Ascending aorta (tissue), 2 donors: ENCODE measurements at regions not wholly inside any gene's neighbourhood (a gene's known extent, or its start where the extent isn't known, plus 50 kb on each side); places are given as distances from the start of the nearest gene placed in this dataset.

ENCODE experiments used
- DNase-seq, 2 donors: peaks; one replicate each; pipeline ENCODE4 v3.0.0-alpha.2; 2019; ENCODE audit warnings: low spot score in 2 of 2
- H3K27ac ChIP-seq, 2 donors: fragments of 200-600 bp; sonication (generic); one replicate each; pipeline ENCODE4 v1.5.1; 2016 to 2017; ENCODE audit warnings: mild to moderate bottlenecking in 1 of 2
- H3K27me3 ChIP-seq: fragments of 200-600 bp; sonication (generic); one replicate; pipeline ENCODE4 v1.5.1; 2017
- H3K36me3 ChIP-seq, 2 donors: fragments of 200-600 bp; sonication (generic); one replicate each; pipeline ENCODE4 v1.5.1; 2016
- H3K4me1 ChIP-seq, 2 donors: fragments of 200-600 bp; sonication (generic); one replicate each; pipeline ENCODE4 v1.5.1; 2016 to 2017; ENCODE audit warnings: mild to moderate bottlenecking in 1 of 2
- H3K4me3 ChIP-seq, 2 donors: fragments of 200-600 bp; sonication (generic); one replicate each; pipeline ENCODE4 v1.5.1; 2016 to 2017; ENCODE audit warnings: mild to moderate bottlenecking in 1 of 2
- H3K9me3 ChIP-seq, 2 donors: fragments of 200-600 bp; sonication (generic); one replicate each; pipeline ENCODE4 v1.5.1; 2016
- CTCF ChIP-seq, 3 experiments: fragments of 200-600 bp in 2 of 3; fragments of 450-650 bp in 1 of 3; sonication (generic) in 2 of 3; IDR thresholded peaks; one replicate each; pipeline ENCODE4 v1.5.1; 2016 to 2019; ENCODE audit warnings: antibody characterized with exemption in 3 of 3, mild to moderate bottlenecking in 1 of 3, moderate library complexity in 1 of 3
- intact Hi-C: fragments of 100-400 bp; cut with DNase I; formaldehyde crosslinking; loops from one replicate; pipeline ENCODE4 v1.15.1; 2023

GRCh38 chrX:45347877-45348276, 147.2 kb upstream of the DIPK2B start:
- DNase-seq, result no peak
- Histone ChIP-seq H3K9me3 (peaks cover 0 to 6% of the 10 kb centered on the region in 2 donors), H3K27ac (no peak overlapping the region), H3K4me3 (no peak overlapping the region), H3K36me3 (no peaks in the 10 kb centered on the region), H3K4me1 (no peaks in the 10 kb centered on the region), H3K27me3 (no peaks in the 10 kb centered on the region)
- TF ChIP-seq CTCF (IDR thresholded peaks at IDR 0.05), result no peak
- intact Hi-C loops, result no loop called here

GRCh38 chrX:45344594-45344993, 143.9 kb upstream of the DIPK2B start:
- intact Hi-C loops, result no loop called here
- Histone ChIP-seq H3K27me3 (no peaks in the 10 kb centered on the region), H3K4me1 (no peaks in the 10 kb centered on the region), H3K36me3 (no peaks in the 10 kb centered on the region), H3K9me3 (peaks cover 0 to 4% of the 10 kb centered on the region in 2 donors), H3K4me3 (no peak overlapping the region), H3K27ac (no peak overlapping the region)
- DNase-seq, result no peak
- TF ChIP-seq CTCF (IDR thresholded peaks at IDR 0.05), result no peak

GRCh38 chrX:45329217-45329616, 128.5 kb upstream of the DIPK2B start:
- H3K27me3 ChIP-seq, result no peaks in the 10 kb centered on the region
- H3K9me3 ChIP-seq, result no peaks in the 10 kb centered on the region
- no peak overlapping the region for H3K27ac ChIP-seq
- H3K4me3 ChIP-seq, result no peak overlapping the region
- no peaks in the 10 kb centered on the region for H3K36me3 ChIP-seq
- intact Hi-C loops, result loop anchor here (5.0 to 10.0 kb wide), 2 partner anchors 438 to 526 kb away; no protein-coding TSS in a partner anchor
- no peak for DNase-seq
- TF ChIP-seq CTCF (IDR thresholded peaks at IDR 0.05), result no peak
- no peaks in the 10 kb centered on the region for H3K4me1 ChIP-seq

GRCh38 chrX:45324941-45325340, 124.3 kb upstream of the DIPK2B start:
- TF ChIP-seq CTCF (IDR thresholded peaks at IDR 0.05), result no peak
- Histone ChIP-seq H3K36me3 (no peaks in the 10 kb centered on the region), H3K27me3 (no peaks in the 10 kb centered on the region), H3K9me3 (no peaks in the 10 kb centered on the region), H3K4me1 (no peaks in the 10 kb centered on the region), H3K4me3 (no peak overlapping the region), H3K27ac (no peak overlapping the region)
- intact Hi-C loops, result loop anchor here (5.0 to 10.0 kb wide), 3 partner anchors 182 to 530 kb away; no protein-coding TSS in a partner anchor
- DNase-seq, result no peak

- Histone ChIP-seq H3K36me3 (no peaks in the 10 kb centered on the region), H3K27me3 (no peaks in the 10 kb centered on the region), H3K4me3 (no peak overlapping the region), H3K4me1 (no peaks in the 10 kb centered on the region), H3K27ac (no peak overlapping the region), H3K9me3 (no peaks in the 10 kb centered on the region)
- intact Hi-C loops, result loop anchor here (2.0 to 10.0 kb wide), 3 partner anchors 184 to 531 kb away; no protein-coding TSS in a partner anchor
- no peak for TF ChIP-seq CTCF (IDR thresholded peaks at IDR 0.05)
- DNase-seq, result no peak
Observed at GRCh38 chrX:45323387-45323786, 122.7 kb upstream of the DIPK2B start.

- intact Hi-C loops, result loop anchor here (2.0 to 10.0 kb wide), 3 partner anchors 184 to 532 kb away; no protein-coding TSS in a partner anchor
- DNase-seq, result no peak
- Histone ChIP-seq H3K27me3 (no peaks in the 10 kb centered on the region), H3K9me3 (no peaks in the 10 kb centered on the region), H3K4me3 (no peak overlapping the region), H3K36me3 (no peaks in the 10 kb centered on the region), H3K4me1 (no peaks in the 10 kb centered on the region), H3K27ac (no peak overlapping the region)
- no peak for TF ChIP-seq CTCF (IDR thresholded peaks at IDR 0.05)
Observed at GRCh38 chrX:45322820-45323219, 122.1 kb upstream of the DIPK2B start.
